OCI-LY1 (cell line): ENCODE measurements at regions not wholly inside any gene's neighbourhood (a gene's known extent, or its start where the extent isn't known, plus 50 kb on each side); places are given as distances from the start of the nearest gene placed in this dataset.

Experiments
- H2AFZ ChIP-seq: fragments of 200-600 bp; sonication (generic), shearing (Covaris generic); 2 replicates; pipeline ENCODE4 v1.6.0; 2014; ENCODE audit warnings: antibody characterized with exemption, mild to moderate bottlenecking, low read length
- H3F3A ChIP-seq: fragments of 200-600 bp; sonication (generic), shearing (Covaris generic); 2 replicates; pipeline ENCODE4 v1.6.0; 2014; ENCODE audit warnings: mild to moderate bottlenecking, antibody characterized with exemption, low read length, moderate library complexity; ENCODE audit not compliant: insufficient read depth
- H3K27ac ChIP-seq: fragments of 200-600 bp; sonication (generic); 2 replicates; pipeline ENCODE4 v1.5.1; 2014; ENCODE audit warnings: low read length, mixed run types, mild to moderate bottlenecking, low read depth; ENCODE audit not compliant: poor library complexity, severe bottlenecking
- H3K27me3 ChIP-seq: fragments of 200-600 bp; sonication (generic); 2 replicates; pipeline ENCODE4 v1.6.0; 2014; ENCODE audit warnings: antibody characterized with exemption, mild to moderate bottlenecking, low read length, moderate library complexity; ENCODE audit not compliant: insufficient read depth
- H3K36me3 ChIP-seq: fragments of 200-600 bp; sonication (generic); 2 replicates; pipeline ENCODE4 v1.6.1; 2014; ENCODE audit warnings: mild to moderate bottlenecking, antibody characterized with exemption, low read length, moderate library complexity, mixed read lengths; ENCODE audit not compliant: insufficient read depth
- H3K4me1 ChIP-seq: fragments of 200-600 bp; sonication (generic); 2 replicates; pipeline ENCODE4 v1.5.1; 2014; ENCODE audit warnings: mild to moderate bottlenecking, low read length, moderate library complexity; ENCODE audit not compliant: insufficient read depth, severe bottlenecking
- H3K4me2 ChIP-seq: fragments of 200-600 bp; sonication (generic), shearing (Covaris generic); 2 replicates; pipeline ENCODE4 v1.6.1; 2014; ENCODE audit warnings: low read length
- H3K4me3 ChIP-seq: fragments of 200-600 bp; sonication (generic); 2 replicates; pipeline ENCODE4 v1.5.1; 2014; ENCODE audit warnings: low read length, low read depth, mild to moderate bottlenecking, mixed read lengths; ENCODE audit not compliant: poor library complexity, severe bottlenecking
- H3K79me2 ChIP-seq: fragments of 200-600 bp; shearing (Covaris generic); 2 replicates; pipeline ENCODE4 v1.6.1; 2016; ENCODE audit warnings: mixed run types, low read length, mixed read lengths; ENCODE audit not compliant: insufficient read depth
- H3K9ac ChIP-seq: fragments of 200-600 bp; sonication (generic), shearing (Covaris generic); 2 replicates; pipeline ENCODE4 v1.6.1; 2014; ENCODE audit warnings: mild to moderate bottlenecking, low read length, mixed read lengths
- H3K9me2 ChIP-seq: fragments of 200-600 bp; sonication (generic), shearing (Covaris generic); 2 replicates; pipeline ENCODE4 v1.6.1; 2014; ENCODE audit warnings: low read depth, mild to moderate bottlenecking, low read length, mixed read lengths
- H3K9me3 ChIP-seq: fragments of 200-600 bp; shearing (Covaris generic); 2 replicates; pipeline ENCODE4 v1.6.1; 2014; ENCODE audit warnings: low read length, mixed read lengths
- H4K20me1 ChIP-seq: fragments of 200-600 bp; sonication (generic), shearing (Covaris generic); 2 replicates; pipeline ENCODE4 v1.6.0; 2016; ENCODE audit warnings: mild to moderate bottlenecking, low read length; ENCODE audit not compliant: insufficient read depth
- EZH2 ChIP-seq: fragments of 200-600 bp; sonication (generic), shearing (Covaris generic); IDR thresholded peaks from 2 replicates; pipeline ENCODE4 v1.8.0; 2017; ENCODE audit warnings: borderline replicate concordance, mixed run types, mild to moderate bottlenecking, antibody characterized with exemption, low read length, moderate library complexity, mixed read lengths
- TF ChIP-seq, protein P1 (sequence below): fragments of 200-600 bp; sonication (generic), shearing (Covaris generic); IDR thresholded peaks from 2 replicates; pipeline ENCODE4 v1.5.1; 2017; ENCODE audit warnings: mild to moderate bottlenecking, antibody characterized with exemption, low read length, moderate library complexity, mixed read lengths

DNA sequence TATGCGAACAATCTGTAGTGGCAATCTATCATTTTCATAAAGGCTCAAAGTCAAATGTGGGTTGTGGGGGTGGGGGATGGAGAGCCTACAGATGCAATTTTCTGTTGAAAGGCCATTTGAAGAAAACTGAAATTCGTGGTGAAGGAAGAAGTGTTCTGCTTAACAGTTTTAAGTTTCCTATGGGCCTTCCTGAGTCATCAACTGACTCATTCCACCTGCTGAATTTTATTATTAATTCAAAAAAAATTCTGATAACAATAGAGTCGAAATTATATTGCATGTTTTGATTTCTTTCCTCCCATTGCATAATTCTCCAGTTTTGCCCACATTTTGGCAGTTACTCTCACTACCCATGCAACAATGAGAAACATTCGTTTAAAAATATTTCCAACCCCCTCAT is 622.3 kb upstream of the ARID1B start:
- H3K27me3 ChIP-seq, result no peaks in the 10 kb centered on the region
- TF ChIP-seq, protein P1, sequence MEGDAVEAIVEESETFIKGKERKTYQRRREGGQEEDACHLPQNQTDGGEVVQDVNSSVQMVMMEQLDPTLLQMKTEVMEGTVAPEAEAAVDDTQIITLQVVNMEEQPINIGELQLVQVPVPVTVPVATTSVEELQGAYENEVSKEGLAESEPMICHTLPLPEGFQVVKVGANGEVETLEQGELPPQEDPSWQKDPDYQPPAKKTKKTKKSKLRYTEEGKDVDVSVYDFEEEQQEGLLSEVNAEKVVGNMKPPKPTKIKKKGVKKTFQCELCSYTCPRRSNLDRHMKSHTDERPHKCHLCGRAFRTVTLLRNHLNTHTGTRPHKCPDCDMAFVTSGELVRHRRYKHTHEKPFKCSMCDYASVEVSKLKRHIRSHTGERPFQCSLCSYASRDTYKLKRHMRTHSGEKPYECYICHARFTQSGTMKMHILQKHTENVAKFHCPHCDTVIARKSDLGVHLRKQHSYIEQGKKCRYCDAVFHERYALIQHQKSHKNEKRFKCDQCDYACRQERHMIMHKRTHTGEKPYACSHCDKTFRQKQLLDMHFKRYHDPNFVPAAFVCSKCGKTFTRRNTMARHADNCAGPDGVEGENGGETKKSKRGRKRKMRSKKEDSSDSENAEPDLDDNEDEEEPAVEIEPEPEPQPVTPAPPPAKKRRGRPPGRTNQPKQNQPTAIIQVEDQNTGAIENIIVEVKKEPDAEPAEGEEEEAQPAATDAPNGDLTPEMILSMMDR, result no peak
- no peak for TF ChIP-seq EZH2
- no peaks in the 10 kb centered on the region for H4K20me1 ChIP-seq
- no peaks in the 10 kb centered on the region for H3K4me1 ChIP-seq
- H3K27ac ChIP-seq, result no peak overlapping the region
- no peaks in the 10 kb centered on the region for H3K9me2 ChIP-seq
- no peak overlapping the region for H3K4me3 ChIP-seq
- H3K36me3 ChIP-seq, result no peaks in the 10 kb centered on the region
- H2AFZ ChIP-seq, result no peak overlapping the region
- no peak overlapping the region for H3K9ac ChIP-seq
- no peak overlapping the region for H3K4me2 ChIP-seq
- H3K9me3 ChIP-seq, result no peaks in the 10 kb centered on the region
- no peaks in the 10 kb centered on the region for H3K79me2 ChIP-seq
- H3F3A ChIP-seq, result no peaks in the 10 kb centered on the region

DNA sequence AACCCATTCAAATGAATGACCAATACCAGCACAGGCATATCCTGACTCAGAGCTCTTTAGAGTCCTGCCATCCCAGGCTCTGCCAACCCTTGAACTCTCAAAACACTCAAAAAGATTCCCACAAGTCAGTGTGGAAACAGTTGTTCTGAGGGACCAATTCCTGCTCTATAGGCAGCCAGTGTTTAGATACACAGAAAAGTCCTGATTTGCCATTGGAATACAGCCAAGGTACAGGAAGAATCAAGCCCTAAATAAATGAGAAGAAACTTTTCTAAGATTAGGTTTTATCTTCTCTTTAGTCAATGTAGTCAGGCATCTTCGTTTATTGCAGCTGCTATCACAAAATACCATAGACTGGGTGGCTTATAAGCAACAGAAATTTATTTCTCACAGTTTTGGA is 626.8 kb upstream of the ARID1B start:
- Histone ChIP-seq H3K9me3 (no peaks in the 10 kb centered on the region), H2AFZ (no peak overlapping the region), H3K27me3 (no peaks in the 10 kb centered on the region; the same call in 1 of the 2 replicates), H3K79me2 (no peaks in the 10 kb centered on the region), H3K4me3 (no peak overlapping the region), H3K9me2 (no peaks in the 10 kb centered on the region), H3K4me2 (no peak overlapping the region), H3F3A (no peaks in the 10 kb centered on the region), H3K4me1 (no peaks in the 10 kb centered on the region), H3K36me3 (no peaks in the 10 kb centered on the region), H3K9ac (no peak overlapping the region), H3K27ac (no peak overlapping the region), H4K20me1 (no peaks in the 10 kb centered on the region)
- TF ChIP-seq, protein P1, result no peak
- TF ChIP-seq EZH2, result no peak

DNA sequence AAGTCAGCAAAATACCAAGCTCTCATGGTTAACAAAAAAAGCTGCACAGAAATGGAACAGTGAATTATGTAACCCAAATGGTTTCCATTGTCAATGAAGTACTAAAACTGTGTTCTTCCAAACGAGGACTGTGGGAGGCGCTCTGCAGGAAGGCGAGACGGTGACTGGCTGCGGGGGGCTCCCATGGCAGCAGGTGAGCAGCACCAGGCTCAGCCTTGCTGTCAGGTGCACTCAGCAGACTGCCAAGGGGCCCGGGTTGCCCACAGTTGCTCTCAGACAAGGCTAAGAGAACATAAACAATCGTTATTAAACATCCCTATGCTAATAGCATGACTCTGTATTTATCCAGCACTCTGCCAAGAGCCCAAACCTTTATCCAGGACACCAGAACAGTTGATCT is 630.3 kb upstream of the ARID1B start:
- Histone ChIP-seq H3F3A (no peaks in the 10 kb centered on the region), H3K4me2 (no peak overlapping the region), H3K27ac (no peak overlapping the region), H3K9ac (no peak overlapping the region), H4K20me1 (no peaks in the 10 kb centered on the region), H3K4me1 (no peaks in the 10 kb centered on the region), H2AFZ (no peak overlapping the region), H3K36me3 (no peaks in the 10 kb centered on the region), H3K79me2 (no peaks in the 10 kb centered on the region), H3K9me2 (no peaks in the 10 kb centered on the region), H3K27me3 (no peaks in the 10 kb centered on the region; the same call in 1 of the 2 replicates), H3K4me3 (no peak overlapping the region), H3K9me3 (no peaks in the 10 kb centered on the region)
- no peak for TF ChIP-seq EZH2
- TF ChIP-seq, protein P1, result no peak; the same call in 1 of the 2 replicates
